OCI-LY7 (cell line): ENCODE measurements at regions not wholly inside any gene's neighbourhood (a gene's known extent, or its start where the extent isn't known, plus 50 kb on each side); places are given as distances from the start of the nearest gene placed in this dataset.

Experiments used
- BruUV-seq: library from RNA; stranded (reverse); fragments of 400-500 nt; replicated peaks from 2 replicates; lab custom pipeline; 2021; lab: Mats Ljungman, UMichigan
- CTCF ChIA-PET: fragments of 300-600 bp; sonication (Branson Sonifier 250); formaldehyde crosslinking; loops from one replicate; lab custom pipeline; 2022; ENCODE audit warnings: antibody characterized with exemption; ENCODE audit not compliant: unreplicated experiment; lab: Charles Lee
- POLR2A ChIA-PET: fragments of 300-600 bp; sonication (Branson Sonifier 250); formaldehyde crosslinking; loops from one replicate; lab custom pipeline; 2022; ENCODE audit warnings: antibody characterized with exemption; lab: Charles Lee
- DNase-seq: peaks from one replicate; pipeline ENCODE4 v3.0.0-alpha.2; 2015; ENCODE audit warnings: low spot score
- H2AFZ ChIP-seq: fragments of 200-600 bp; sonication (generic), shearing (Covaris generic); 2 replicates; pipeline ENCODE4 v1.6.1; 2014; ENCODE audit warnings: mild to moderate bottlenecking, antibody characterized with exemption, low read length, moderate library complexity
- H3K27ac ChIP-seq: fragments of 200-600 bp; sonication (generic); 2 replicates; pipeline ENCODE4 v1.5.1; 2014; ENCODE audit warnings: mixed run types, low read depth, mild to moderate bottlenecking, moderate library complexity, low read length, inconsistent platforms; ENCODE audit not compliant: poor library complexity, severe bottlenecking
- H3K36me3 ChIP-seq: fragments of 200-600 bp; sonication (generic); 2 replicates; pipeline ENCODE4 v1.6.1; 2014; ENCODE audit warnings: mild to moderate bottlenecking, antibody characterized with exemption, low read length, moderate library complexity, mixed read lengths; ENCODE audit not compliant: insufficient read depth
- H3K4me1 ChIP-seq: fragments of 200-600 bp; sonication (generic); 2 replicates; pipeline ENCODE4 v1.5.1; 2014; ENCODE audit warnings: mild to moderate bottlenecking, low read length; ENCODE audit not compliant: insufficient read depth, poor library complexity, severe bottlenecking
- H3K4me2 ChIP-seq: fragments of 200-600 bp; sonication (generic); 2 replicates; pipeline ENCODE4 v1.6.1; 2014; ENCODE audit warnings: mild to moderate bottlenecking, low read length
- H3K4me3 ChIP-seq: fragments of 200-600 bp; sonication (generic); 2 replicates; pipeline ENCODE4 v1.5.1; 2014; ENCODE audit warnings: mild to moderate bottlenecking, low read depth, low read length; ENCODE audit not compliant: poor library complexity, severe bottlenecking
- H3K79me2 ChIP-seq: fragments of 200-600 bp; sonication (generic); 2 replicates; pipeline ENCODE4 v1.6.1; 2016; ENCODE audit warnings: low read depth, mild to moderate bottlenecking, low read length, moderate library complexity, mixed read lengths; ENCODE audit not compliant: insufficient read depth
- H3K9me2 ChIP-seq: fragments of 200-600 bp; sonication (generic); 2 replicates; pipeline ENCODE4 v1.6.1; 2016; ENCODE audit warnings: mild to moderate bottlenecking, low read length, mixed read lengths; ENCODE audit not compliant: insufficient read depth
- H3K9me3 ChIP-seq: fragments of 200-600 bp; sonication (generic); 2 replicates; pipeline ENCODE4 v1.6.1; 2014; ENCODE audit warnings: mild to moderate bottlenecking, mixed run types, low read length, mixed read lengths
- H4K20me1 ChIP-seq: fragments of 200-600 bp; sonication (generic); 2 replicates; pipeline ENCODE4 v1.6.1; 2014; ENCODE audit warnings: mild to moderate bottlenecking, antibody characterized with exemption, low read length, moderate library complexity, mixed read lengths; ENCODE audit not compliant: insufficient read depth
- CTCF ChIP-seq: fragments of 200-600 bp; sonication (generic); conservative IDR thresholded peaks from 2 replicates; pipeline ENCODE4 v1.5.1; 2014; ENCODE audit warnings: mild to moderate bottlenecking, antibody characterized with exemption, low read length, moderate library complexity, mixed read lengths
- EZH2phosphoT487 ChIP-seq: fragments of 200-600 bp; sonication (generic); IDR thresholded peaks from 2 replicates; pipeline ENCODE4 v1.6.1; 2018; ENCODE audit warnings: low read depth, borderline replicate concordance, mild to moderate bottlenecking, mixed run types, antibody characterized with exemption, low read length, moderate library complexity, mixed read lengths
- intact Hi-C: fragments of 100-400 bp; cut with micrococcal nuclease; formaldehyde crosslinking; loops from one replicate; pipeline ENCODE4 v1.10.0; 2022; ENCODE audit not compliant: unreplicated experiment

GRCh38 chr6:76481101-76481500 is 408.6 kb upstream of the IMPG1 start:
- Histone ChIP-seq H4K20me1 (no peaks in the 10 kb centered on the region), H2AFZ (no peak overlapping the region), H3K36me3 (no peaks in the 10 kb centered on the region), H3K9me2 (no peaks in the 10 kb centered on the region), H3K4me3 (no peak overlapping the region), H3K9me3 (no peaks in the 10 kb centered on the region), H3K4me2 (no peak overlapping the region), H3K27ac (no peak overlapping the region), H3K4me1 (no peaks in the 10 kb centered on the region), H3K79me2 (no peaks in the 10 kb centered on the region)
- POLR2A ChIA-PET, result no interaction called here
- no peak for DNase-seq
- CTCF ChIA-PET, result no interaction called here
- intact Hi-C loops, result no loop called here
- TF ChIP-seq CTCF (no peak), EZH2phosphoT487 (no peak)
- BruUV-seq, result no TSS peak

GRCh38 chr6:76472858-76473257 is 400.4 kb upstream of the IMPG1 start:
- intact Hi-C loops, result no loop called here
- POLR2A ChIA-PET, result interaction anchor here (1.6 kb wide), 1 partner anchor 9 kb away, joined by 3 read pairs; no protein-coding TSS in a partner anchor
- BruUV-seq, result no TSS peak

More at GRCh38 chr6:76472858-76473257, 400.4 kb upstream of the IMPG1 start:
- Histone ChIP-seq H3K4me2 (no peak overlapping the region), H2AFZ (no peak overlapping the region), H3K9me2 (no peaks in the 10 kb centered on the region), H3K9me3 (no peaks in the 10 kb centered on the region), H3K4me3 (no peak overlapping the region), H4K20me1 (no peaks in the 10 kb centered on the region), H3K4me1 (no peaks in the 10 kb centered on the region), H3K27ac (no peak overlapping the region), H3K79me2 (no peaks in the 10 kb centered on the region), H3K36me3 (no peaks in the 10 kb centered on the region)
- no peak for DNase-seq
- TF ChIP-seq EZH2phosphoT487 (no peak), CTCF (no peak)
- CTCF ChIA-PET, result no interaction called here
